ENCODE measurements at regions not wholly inside any gene's neighbourhood (a gene's known extent, or its start where the extent isn't known, plus 50 kb on each side); places are given as distances from the start of the nearest gene placed in this dataset.

DNA sequence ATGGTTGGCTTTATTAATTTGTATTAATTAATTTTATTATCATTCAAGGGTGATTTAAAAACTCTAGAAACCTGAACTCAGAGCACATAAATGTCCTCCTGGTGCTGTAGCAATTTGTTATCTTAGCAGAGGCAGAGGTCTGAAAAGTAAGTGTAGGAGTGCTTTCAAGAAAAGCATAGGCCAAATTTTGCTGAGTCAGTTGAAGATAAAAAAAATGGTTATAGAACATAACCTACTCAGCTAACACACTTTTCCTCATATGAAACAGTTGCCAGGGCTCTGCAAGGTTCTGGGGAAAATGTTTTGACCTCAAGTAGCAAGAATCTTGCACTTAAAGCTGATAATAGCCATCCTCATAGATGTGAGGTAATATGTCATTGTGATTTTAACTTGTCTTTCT lies 53.5 kb upstream of the CHODL start:
- Histone ChIP-seq H2AFZ (ENCODE audit: low read length) (no peak overlapping the region), H3K4me1 (ENCODE audit: insufficient read depth, low read length, poor library complexity, severe bottlenecking) (no peaks in the 10 kb centered on the region), H3K9ac (ENCODE audit: low read depth, low read length, poor library complexity, severe bottlenecking) (no peak overlapping the region), H3K9me3 (ENCODE audit: insufficient read depth, low read depth, low read length) (no peaks in the 10 kb centered on the region), H3K79me2 (ENCODE audit: insufficient read depth, low read length) (no peaks in the 10 kb centered on the region), H4K20me1 (ENCODE audit: insufficient read depth, low read length, poor library complexity, severe bottlenecking) (no peaks in the 10 kb centered on the region), H3K4me2 (ENCODE audit: low read depth, low read length, poor library complexity, severe bottlenecking) (no peak overlapping the region), H3F3A (ENCODE audit: low read depth) (no peaks in the 10 kb centered on the region), H3K9me2 (replicated peaks; ENCODE audit: low read depth, low read length) (no peaks in the 10 kb centered on the region), H3K4me3 (ENCODE audit: low read length, poor library complexity, severe bottlenecking) (no peak overlapping the region), H3K36me3 (ENCODE audit: insufficient read depth, low read length) (no peaks in the 10 kb centered on the region), H3K27me3 (ENCODE audit: insufficient read depth, low read length, poor library complexity, severe bottlenecking) (no peaks in the 10 kb centered on the region)
- TF ChIP-seq, protein P1, sequence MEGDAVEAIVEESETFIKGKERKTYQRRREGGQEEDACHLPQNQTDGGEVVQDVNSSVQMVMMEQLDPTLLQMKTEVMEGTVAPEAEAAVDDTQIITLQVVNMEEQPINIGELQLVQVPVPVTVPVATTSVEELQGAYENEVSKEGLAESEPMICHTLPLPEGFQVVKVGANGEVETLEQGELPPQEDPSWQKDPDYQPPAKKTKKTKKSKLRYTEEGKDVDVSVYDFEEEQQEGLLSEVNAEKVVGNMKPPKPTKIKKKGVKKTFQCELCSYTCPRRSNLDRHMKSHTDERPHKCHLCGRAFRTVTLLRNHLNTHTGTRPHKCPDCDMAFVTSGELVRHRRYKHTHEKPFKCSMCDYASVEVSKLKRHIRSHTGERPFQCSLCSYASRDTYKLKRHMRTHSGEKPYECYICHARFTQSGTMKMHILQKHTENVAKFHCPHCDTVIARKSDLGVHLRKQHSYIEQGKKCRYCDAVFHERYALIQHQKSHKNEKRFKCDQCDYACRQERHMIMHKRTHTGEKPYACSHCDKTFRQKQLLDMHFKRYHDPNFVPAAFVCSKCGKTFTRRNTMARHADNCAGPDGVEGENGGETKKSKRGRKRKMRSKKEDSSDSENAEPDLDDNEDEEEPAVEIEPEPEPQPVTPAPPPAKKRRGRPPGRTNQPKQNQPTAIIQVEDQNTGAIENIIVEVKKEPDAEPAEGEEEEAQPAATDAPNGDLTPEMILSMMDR (conservative IDR thresholded peaks at IDR 0.05; ENCODE audit: low read length): no peak
- TF ChIP-seq EZH2phosphoT487 (IDR thresholded peaks at IDR 0.05; ENCODE audit: borderline replicate concordance): no peak

DNA sequence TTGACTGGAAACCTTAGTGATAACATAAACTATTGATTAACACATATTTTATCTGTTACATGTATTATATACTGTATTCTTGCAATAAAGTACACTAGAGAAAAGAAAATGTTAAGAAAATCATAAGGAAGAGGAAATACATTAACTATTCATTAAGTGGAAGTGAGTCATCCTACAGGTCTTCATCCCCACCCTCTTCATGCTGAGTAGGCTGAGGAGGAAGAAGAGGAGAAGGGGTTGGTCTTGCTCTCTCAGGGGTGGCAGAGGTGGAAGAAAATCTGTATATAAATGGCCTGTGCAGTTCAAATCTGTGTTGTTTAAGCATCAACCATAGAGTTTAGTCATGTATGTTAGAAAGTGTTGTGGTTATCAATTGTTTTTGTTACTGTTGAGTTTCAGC lies 66.1 kb upstream of the CHODL start:
- no peaks in the 10 kb centered on the region for H3K4me1 ChIP-seq (ENCODE audit: insufficient read depth, low read length, poor library complexity, severe bottlenecking)
- H3K36me3 ChIP-seq (ENCODE audit: insufficient read depth, low read length): no peaks in the 10 kb centered on the region
- H3K4me3 ChIP-seq (ENCODE audit: low read length, poor library complexity, severe bottlenecking): no peak overlapping the region
- no peaks in the 10 kb centered on the region for H3K9me2 ChIP-seq (replicated peaks; ENCODE audit: low read depth, low read length)
- H3K4me2 ChIP-seq (ENCODE audit: low read depth, low read length, poor library complexity, severe bottlenecking): no peak overlapping the region
- no peaks in the 10 kb centered on the region for H3F3A ChIP-seq (ENCODE audit: low read depth)
- no peak overlapping the region for H3K9ac ChIP-seq (ENCODE audit: low read depth, low read length, poor library complexity, severe bottlenecking)
- no peaks in the 10 kb centered on the region for H4K20me1 ChIP-seq (ENCODE audit: insufficient read depth, low read length, poor library complexity, severe bottlenecking)
- no peaks in the 10 kb centered on the region for H3K79me2 ChIP-seq (ENCODE audit: insufficient read depth, low read length)
- no peak for TF ChIP-seq EZH2phosphoT487 (IDR thresholded peaks at IDR 0.05; ENCODE audit: borderline replicate concordance)
- TF ChIP-seq, protein P1 (conservative IDR thresholded peaks at IDR 0.05; ENCODE audit: low read length): no peak
- H3K9me3 ChIP-seq (ENCODE audit: insufficient read depth, low read depth, low read length): no peaks in the 10 kb centered on the region
- no peaks in the 10 kb centered on the region for H3K27me3 ChIP-seq (ENCODE audit: insufficient read depth, low read length, poor library complexity, severe bottlenecking)
- H2AFZ ChIP-seq (ENCODE audit: low read length): no peak overlapping the region

DNA sequence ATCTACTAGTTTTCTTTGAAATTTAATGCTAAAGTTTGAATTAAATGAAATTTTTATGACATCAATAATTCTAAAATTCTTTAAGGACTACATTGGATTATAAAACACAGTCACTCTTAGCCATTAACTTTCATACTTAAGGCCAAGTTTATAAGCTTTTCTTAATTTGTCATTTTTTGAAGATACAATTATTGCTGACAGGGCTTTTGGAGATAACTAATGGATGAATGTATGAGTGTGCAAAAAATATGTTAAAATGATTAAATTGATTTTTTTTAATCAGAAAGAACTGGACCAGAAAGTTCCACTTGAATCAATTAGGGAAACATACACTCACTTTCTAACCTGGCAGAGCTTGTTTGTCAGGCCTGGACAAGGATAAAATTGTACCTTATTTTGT lies 70.3 kb upstream of the CHODL start:
- TF ChIP-seq, protein P1 (conservative IDR thresholded peaks at IDR 0.05; ENCODE audit: low read length): no peak
- TF ChIP-seq EZH2phosphoT487 (IDR thresholded peaks at IDR 0.05; ENCODE audit: borderline replicate concordance): no peak
- no peaks in the 10 kb centered on the region for H3K9me2 ChIP-seq (replicated peaks; ENCODE audit: low read depth, low read length)
- H3K27me3 ChIP-seq (ENCODE audit: insufficient read depth, low read length, poor library complexity, severe bottlenecking): no peaks in the 10 kb centered on the region
- H2AFZ ChIP-seq (ENCODE audit: low read length): no peak overlapping the region
- H3K4me1 ChIP-seq (ENCODE audit: insufficient read depth, low read length, poor library complexity, severe bottlenecking): no peaks in the 10 kb centered on the region
- H4K20me1 ChIP-seq (ENCODE audit: insufficient read depth, low read length, poor library complexity, severe bottlenecking): no peaks in the 10 kb centered on the region
- no peaks in the 10 kb centered on the region for H3K9me3 ChIP-seq (ENCODE audit: insufficient read depth, low read depth, low read length)
- no peaks in the 10 kb centered on the region for H3F3A ChIP-seq (ENCODE audit: low read depth)
- H3K4me3 ChIP-seq (ENCODE audit: low read length, poor library complexity, severe bottlenecking): no peak overlapping the region
- H3K36me3 ChIP-seq (ENCODE audit: insufficient read depth, low read length): no peaks in the 10 kb centered on the region
- H3K9ac ChIP-seq (ENCODE audit: low read depth, low read length, poor library complexity, severe bottlenecking): no peak overlapping the region
- H3K79me2 ChIP-seq (ENCODE audit: insufficient read depth, low read length): no peaks in the 10 kb centered on the region
- no peak overlapping the region for H3K4me2 ChIP-seq (ENCODE audit: low read depth, low read length, poor library complexity, severe bottlenecking)

All from Loucy (cell line).